ENCODE measurements at regions not wholly inside any gene's neighbourhood (a gene's known extent, or its start where the extent isn't known, plus 50 kb on each side); places are given as distances from the start of the nearest gene placed in this dataset.

DNA sequence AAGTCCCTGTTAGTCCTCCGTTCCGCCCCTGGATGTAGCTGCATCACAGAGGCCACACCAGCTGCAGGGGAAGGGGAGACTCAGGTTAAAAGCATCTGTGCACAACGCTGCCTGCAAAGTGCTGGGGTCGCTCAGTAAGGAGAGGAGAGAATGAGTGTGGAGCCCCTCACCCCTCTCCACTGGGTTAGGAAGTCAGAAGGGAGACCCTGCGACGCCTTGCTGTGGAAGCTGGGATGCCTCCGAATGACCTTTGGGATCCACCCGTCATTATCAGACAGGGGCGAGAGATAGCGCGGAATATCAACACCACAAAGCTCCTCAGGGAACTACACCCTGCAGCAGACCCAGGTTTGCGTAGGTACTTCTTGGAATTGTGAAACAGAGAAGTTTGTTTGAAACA, 167.7 kb upstream of the SHH start:
- TF ChIP-seq, protein P1, sequence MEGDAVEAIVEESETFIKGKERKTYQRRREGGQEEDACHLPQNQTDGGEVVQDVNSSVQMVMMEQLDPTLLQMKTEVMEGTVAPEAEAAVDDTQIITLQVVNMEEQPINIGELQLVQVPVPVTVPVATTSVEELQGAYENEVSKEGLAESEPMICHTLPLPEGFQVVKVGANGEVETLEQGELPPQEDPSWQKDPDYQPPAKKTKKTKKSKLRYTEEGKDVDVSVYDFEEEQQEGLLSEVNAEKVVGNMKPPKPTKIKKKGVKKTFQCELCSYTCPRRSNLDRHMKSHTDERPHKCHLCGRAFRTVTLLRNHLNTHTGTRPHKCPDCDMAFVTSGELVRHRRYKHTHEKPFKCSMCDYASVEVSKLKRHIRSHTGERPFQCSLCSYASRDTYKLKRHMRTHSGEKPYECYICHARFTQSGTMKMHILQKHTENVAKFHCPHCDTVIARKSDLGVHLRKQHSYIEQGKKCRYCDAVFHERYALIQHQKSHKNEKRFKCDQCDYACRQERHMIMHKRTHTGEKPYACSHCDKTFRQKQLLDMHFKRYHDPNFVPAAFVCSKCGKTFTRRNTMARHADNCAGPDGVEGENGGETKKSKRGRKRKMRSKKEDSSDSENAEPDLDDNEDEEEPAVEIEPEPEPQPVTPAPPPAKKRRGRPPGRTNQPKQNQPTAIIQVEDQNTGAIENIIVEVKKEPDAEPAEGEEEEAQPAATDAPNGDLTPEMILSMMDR (IDR thresholded peaks at IDR 0.05; ENCODE audit: insufficient read depth, low read depth, low read length) = no peak
- H3K4me3 ChIP-seq (ENCODE audit: low read depth, low read length) = no peak overlapping the region
- no peak for DNase-seq (ENCODE audit: low read depth)

DNA sequence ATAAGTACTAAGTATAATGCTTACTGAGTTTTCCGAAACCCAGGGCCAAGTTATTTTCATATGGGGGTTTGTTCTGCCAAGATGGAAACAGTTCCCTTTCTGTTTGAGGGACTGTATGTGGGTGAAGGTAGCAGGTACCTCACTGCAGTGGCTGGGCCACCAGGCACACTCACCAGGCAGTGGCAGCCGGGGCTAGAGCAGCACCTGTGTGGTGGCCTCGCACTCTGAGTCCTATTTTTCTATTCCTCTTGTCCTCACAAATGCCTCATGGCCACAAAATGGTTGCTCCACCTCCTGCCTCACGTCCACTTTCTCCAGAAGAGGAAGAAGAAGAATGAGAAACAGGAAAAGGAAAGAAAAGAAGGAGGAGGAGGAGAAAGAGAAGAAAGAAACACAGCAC, 167.3 kb upstream of the SHH start:
- no peak for DNase-seq (ENCODE audit: low read depth)
- TF ChIP-seq, protein P1 (IDR thresholded peaks at IDR 0.05; ENCODE audit: insufficient read depth, low read depth, low read length) = no peak
- no peak overlapping the region for H3K4me3 ChIP-seq (ENCODE audit: low read depth, low read length)

DNA sequence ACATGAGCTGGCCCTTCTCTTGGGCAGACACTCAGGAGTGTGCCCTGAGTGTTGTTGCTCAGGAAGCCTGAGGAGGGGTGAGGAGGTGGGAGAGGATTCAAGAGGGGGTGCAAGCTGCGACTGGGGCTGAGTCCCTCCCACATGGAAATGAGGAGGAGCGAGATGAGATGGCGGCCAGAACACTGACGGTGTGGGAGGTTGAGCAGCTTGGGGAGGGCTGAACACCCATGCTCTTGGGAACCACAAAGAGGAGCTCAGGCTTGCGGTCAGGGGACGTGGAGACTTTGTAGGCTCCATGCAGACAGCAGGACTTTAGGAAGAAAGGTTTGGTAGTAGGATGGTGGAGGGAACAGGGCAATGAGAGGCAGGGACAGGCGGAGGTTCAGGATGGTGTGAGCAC, 163.2 kb upstream of the SHH start:
- no peak for DNase-seq (ENCODE audit: low read depth)
- no peak overlapping the region for H3K4me3 ChIP-seq (ENCODE audit: low read depth, low read length)
- TF ChIP-seq, protein P1 (IDR thresholded peaks at IDR 0.05; ENCODE audit: insufficient read depth, low read depth, low read length) = no peak

DNA sequence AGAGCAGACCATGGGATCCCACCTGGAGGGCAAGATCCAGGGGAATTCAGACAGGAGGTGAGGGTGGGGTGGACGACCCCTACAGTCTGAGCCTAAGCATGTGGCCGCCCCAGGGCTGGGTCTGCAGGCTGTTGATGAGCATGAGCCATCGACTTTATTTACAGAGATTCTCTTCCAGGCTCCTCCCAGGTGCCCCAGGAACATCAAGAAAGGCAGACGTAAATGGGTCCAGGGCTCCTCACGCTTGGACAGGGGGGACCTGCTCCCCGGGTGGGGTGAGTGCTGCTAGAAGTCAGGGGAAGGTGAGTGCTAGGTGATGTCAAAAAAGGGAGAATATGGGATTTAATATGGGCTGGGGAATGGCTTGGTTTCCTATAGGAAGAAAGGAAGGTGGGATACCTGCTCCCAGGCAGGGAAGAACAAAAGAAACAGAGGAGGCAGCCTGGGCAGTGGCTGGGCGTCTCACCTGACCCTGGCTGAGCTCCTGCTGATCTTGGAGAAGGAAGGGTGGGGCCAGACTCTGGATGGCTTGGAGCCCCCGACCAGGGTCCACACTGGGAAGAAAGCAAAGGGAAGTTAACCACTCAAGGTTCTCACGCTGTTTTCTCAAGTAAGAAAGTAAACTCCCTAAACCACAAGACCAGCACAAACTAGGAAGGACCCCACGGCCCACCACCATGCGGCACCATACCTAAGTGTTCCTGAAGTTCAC, 162.1 kb upstream of the SHH start:
- no peak overlapping the region for H3K4me3 ChIP-seq (ENCODE audit: low read depth, low read length)
- TF ChIP-seq, protein P1 (IDR thresholded peaks at IDR 0.05; ENCODE audit: insufficient read depth, low read depth, low read length) = no peak

DNA sequence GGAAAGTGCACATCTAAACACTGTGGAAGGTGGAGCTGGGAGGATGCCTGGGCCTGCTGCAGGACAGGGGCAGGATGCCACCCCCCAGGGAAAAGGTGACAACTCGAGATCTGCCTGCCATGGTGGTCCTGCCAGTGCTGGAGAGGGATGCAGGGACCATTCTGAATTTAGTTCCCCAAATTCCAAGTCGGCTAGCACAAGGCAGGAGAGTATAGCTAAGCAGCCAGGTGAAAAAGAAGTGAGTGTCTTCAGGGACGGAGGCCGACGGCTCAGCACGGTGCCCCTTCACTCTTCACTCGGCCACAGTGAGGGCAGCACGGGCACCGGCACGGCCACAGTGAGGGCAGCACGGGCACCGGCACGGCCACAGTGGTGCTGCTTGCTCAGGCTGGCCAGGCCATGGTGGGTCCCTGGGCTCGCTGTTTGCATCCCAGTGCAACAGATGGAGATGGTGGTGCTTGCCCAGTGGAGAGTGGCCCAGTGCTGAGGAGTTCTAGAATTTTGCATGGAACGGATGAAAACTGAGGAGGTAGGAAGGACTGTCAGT, 161.3 kb upstream of the SHH start:
- TF ChIP-seq, protein P1 (IDR thresholded peaks at IDR 0.05; ENCODE audit: insufficient read depth, low read depth, low read length) = no peak
- no peak overlapping the region for H3K4me3 ChIP-seq (ENCODE audit: low read depth, low read length)
- DNase-seq (ENCODE audit: low read depth) = no peak

More for the DNA sequence above, 162.1 kb upstream of the SHH start:
- no peak for DNase-seq (ENCODE audit: low read depth)

DNA sequence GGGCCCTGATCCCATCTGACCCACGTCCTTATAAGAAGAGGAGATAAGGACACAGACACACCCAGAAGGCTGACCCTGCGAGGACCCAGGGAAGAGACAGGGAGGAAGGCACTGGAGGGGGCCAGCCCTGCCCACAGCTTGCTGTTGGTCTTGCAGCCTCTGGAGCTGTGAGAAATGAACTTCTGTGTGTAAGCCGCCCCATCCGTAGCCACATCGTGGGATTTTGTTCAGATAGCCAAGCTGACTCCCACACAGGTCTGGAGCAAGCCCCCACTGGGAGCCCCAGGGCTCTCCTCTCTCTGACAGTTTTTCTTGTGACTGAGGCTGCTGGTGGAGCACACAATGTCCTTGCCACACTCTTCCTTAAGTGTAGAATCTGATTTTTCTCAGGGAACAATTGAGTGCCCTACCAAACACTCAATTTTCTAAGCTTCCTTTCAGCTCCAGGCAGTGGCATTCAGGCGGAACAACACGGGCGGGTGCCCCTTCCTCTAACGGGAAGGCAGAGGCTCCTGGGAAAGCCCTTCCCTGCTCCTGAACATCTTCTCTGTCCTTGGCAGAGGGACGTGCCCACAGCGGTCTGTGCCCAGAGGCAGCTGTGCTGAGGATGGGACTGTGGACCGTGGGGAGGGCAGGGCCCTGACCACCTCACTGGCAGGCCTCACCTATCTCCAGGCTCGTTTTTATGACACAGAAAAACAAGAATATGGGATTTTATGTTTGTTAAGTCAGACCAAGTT, 160.6 kb upstream of the SHH start:
- DNase-seq (ENCODE audit: low read depth) = no peak
- TF ChIP-seq, protein P1 (IDR thresholded peaks at IDR 0.05; ENCODE audit: insufficient read depth, low read depth, low read length) = no peak
- no peak overlapping the region for H3K4me3 ChIP-seq (ENCODE audit: low read depth, low read length)
